GM19397 (cell line): ENCODE measurements at regions not wholly inside any gene's neighbourhood (a gene's known extent, or its start where the extent isn't known, plus 50 kb on each side); places are given as distances from the start of the nearest gene placed in this dataset.

Source experiments
- ATAC-seq: cut with Tn5 transposase; IDR thresholded peaks from one replicate; pipeline ENCODE4 v1.9.1; 2021; ENCODE audit warnings: mild to moderate bottlenecking, moderate library complexity; ENCODE audit not compliant: unreplicated experiment

DNA sequence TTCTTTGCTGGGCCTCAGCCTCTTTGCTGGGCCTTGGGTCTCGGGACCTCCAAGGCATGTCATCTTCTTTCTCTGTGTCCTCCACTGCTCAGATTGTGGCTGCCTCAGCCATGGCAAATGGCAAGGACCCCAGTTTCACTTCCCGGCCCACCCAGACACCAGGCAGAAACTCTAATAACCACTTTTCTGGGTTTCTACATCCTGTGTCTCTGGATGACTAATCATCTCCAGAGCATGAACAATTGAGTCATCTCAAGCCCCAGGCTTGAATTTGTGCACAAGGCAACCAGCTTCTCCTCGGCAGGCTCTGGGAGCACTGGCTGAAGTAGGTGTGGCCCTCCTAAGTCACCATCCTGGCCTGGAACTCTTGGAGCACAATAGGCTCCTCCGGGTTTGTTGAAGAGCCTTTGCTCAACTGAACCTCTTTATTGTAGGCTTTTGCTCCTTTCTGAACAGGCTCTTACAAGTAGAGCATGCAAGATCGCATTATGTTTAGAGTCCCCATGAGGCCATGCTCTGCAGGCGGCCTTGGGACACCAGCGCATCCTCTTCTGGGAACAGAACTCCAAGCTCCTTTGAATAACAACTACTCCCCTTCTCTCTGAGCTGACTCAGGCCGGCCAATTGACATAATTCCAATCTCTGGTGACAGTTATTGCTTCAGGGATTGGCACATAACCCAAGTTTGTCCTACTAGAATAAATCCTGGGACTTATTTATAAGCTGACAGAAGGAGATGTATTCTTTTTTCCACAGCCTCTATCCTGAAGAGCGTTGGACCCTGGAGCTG, 218.1 kb downstream of the WDR11 start:
- ATAC-seq = no peak

GRCh38 chr10:121070275-121071070, 219.3 kb downstream of the WDR11 start:
- no peak for ATAC-seq

GRCh38 chr10:121071901-121072300, 220.7 kb downstream of the WDR11 start:
- no peak for ATAC-seq

GRCh38 chr10:121073728-121074127, 222.6 kb downstream of the WDR11 start:
- no peak for ATAC-seq

DNA sequence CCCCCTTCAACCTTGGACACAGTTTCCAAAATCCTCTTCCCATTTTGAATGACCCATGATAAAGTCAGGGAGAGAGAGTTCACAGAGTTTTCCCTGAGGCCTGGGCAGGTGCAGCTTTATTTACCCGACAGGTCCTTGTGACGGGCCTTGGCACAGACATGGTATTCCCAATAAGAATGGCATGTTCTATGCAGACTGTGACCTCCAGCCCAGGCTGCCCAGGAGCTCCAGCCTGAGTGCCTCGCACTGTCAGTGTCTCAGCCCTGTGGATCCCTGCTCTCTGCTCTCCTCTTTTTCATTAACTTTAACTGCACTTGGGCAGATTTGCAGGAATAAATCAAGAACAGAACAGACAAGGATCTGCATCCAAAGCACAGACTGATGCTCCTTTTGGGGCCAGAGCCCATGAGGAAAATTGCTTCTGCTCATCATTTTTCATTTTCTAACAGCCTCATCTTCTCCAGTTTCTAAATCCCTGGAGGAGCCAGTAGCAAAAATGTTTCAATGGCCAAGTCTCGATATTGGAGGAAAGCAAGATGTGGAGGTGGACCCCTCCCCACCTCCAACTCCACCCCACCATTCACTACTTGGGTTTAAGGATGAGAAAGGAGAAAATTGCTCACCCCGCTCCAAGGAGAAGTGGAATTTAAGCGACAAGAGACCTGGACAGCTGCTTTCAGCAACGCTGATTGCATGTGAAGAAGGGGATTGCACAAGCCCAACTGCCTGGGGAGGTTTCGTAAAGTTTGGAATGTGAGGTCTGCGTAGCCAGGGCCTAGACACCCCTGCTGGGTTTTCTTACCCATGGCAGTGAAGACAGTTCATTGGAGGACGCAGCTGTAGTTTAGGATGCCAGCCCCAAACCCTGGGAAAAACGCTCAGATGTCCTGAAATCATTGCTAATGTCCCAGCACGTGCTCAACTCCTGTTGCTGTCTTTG, 225.9 kb downstream of the WDR11 start:
- ATAC-seq = no peak

DNA sequence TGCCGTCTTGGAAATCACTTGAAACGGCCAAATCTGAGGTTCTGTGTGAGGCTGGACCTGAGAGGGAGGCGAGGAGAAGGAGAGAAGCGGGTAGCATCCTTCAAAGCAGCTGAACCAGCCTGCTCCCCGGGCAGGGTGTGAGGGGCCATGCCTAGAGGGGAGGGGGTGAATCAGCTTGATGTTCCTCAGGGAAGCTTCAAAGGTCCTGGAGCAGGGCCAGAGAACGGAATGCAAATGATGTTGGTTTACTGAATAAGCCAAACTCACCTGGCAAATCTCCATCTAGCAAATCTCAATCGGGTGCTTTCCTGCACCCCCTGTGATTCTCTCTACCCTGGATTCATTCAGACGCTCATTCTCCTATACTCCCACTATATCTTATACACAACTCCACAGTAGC, 226.9 kb downstream of the WDR11 start:
- no peak for ATAC-seq

GRCh38 chr10:121078672-121079102, 227.5 kb downstream of the WDR11 start:
- no peak for ATAC-seq

GRCh38 chr10:121079226-121079625, 228.1 kb downstream of the WDR11 start:
- no peak for ATAC-seq

DNA sequence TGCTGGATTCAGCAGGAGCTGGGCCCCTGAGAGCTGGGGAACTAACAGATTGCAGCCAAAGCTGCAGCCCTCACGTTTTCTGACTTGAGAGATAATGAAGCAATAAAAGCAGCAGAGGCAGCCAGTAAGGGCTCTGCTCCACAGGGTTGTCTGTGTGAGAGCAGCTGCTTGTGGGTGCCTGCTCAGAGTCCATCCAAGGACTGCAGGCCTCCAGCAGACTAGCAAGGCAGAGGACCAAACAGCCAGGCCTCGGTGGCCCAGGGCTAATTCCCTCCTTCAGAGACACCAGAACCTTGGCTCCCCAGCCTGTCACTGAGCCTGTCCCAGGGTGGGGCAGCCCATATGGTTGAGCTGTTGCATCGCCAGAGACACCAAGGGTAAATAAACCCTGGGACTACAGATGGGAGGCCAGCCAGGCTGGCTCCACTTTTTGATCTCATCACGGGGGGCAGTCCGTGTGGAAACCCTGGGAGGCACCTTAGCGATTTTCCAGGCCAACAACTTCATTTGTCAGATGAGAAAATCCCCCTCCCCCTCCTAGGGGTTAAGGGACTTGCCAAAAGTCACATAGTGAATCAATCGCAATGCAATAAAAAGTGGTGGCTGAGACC, 229.2 kb downstream of the WDR11 start:
- no peak for ATAC-seq

- no peak for ATAC-seq
Observed at GRCh38 chr10:121081306-121081705, 230.1 kb downstream of the WDR11 start.

GRCh38 chr10:121082984-121083383, 231.8 kb downstream of the WDR11 start:
- ATAC-seq = no peak

DNA sequence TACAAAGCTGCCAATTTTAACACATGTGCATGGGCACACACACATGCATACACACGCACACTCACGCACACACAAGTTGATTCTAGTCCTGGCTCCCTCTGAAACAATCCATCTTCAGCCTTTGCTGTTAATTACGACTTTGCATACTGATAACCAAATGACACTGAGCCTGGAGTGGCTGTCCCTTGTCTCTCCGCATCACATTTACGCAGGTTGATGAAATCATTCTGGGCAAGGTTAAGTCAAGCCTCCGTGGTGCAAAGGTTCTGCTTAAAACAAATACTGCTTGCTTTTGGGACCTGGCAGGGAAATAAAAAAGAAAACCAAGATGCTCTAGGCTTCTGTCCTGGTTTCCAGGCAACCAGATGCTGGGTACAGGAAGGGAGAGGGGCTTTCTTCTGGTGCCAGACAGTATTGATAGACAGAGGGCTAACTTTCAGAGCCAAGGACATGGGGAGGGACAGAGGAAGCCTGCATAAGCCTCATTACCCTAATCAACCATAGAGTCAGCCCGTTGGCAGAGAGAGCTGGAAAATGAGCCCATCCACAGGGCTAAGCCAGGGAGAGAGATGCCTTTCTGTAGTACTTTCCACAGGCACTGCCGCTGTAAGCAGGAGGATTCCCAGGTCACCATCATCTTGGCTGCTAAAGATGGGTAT, 233.0 kb downstream of the WDR11 start:
- ATAC-seq = no peak

DNA sequence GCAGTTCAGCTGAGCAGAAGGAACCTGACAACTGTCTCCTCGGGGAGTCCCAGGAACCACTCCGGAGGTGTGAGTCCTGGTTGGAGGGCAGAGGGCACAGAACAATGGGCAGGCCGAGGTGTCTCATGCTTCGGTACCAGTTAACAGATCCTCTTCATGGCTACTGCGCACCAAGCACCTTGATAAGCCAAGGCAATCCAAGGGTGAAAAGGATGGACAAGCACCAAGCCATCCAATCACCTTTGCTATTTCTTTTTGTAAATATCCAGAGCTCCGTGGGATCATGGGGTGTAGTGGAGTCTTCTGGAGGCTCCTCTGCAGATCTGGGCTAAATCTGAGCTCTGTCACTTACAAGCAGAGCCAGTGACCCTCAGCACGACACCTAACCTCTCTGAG, 233.5 kb downstream of the WDR11 start:
- ATAC-seq = no peak

GRCh38 chr10:121085367-121085766, 234.2 kb downstream of the WDR11 start:
- ATAC-seq = no peak

DNA sequence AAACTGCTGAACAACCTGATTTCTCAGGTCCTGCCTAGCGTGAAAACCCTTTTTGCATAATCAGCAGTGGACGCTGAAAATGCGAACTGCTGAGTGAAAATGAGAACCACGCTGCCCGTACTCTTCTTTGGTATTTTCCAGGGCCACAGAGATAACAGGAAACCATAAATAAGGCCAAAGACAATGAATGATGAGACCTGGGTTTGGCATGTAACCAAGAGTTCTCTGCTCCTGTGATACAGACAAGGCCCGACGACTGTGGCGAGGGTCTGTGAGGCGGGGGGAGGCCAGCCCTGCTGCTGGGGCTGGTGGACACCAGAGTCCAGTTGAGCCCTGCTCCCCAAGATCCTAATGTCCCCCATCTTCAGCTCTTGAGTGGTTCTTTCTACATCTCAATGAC, 236.0 kb downstream of the WDR11 start:
- ATAC-seq = no peak

GRCh38 chr10:121087688-121088087, 236.5 kb downstream of the WDR11 start:
- ATAC-seq = no peak

DNA sequence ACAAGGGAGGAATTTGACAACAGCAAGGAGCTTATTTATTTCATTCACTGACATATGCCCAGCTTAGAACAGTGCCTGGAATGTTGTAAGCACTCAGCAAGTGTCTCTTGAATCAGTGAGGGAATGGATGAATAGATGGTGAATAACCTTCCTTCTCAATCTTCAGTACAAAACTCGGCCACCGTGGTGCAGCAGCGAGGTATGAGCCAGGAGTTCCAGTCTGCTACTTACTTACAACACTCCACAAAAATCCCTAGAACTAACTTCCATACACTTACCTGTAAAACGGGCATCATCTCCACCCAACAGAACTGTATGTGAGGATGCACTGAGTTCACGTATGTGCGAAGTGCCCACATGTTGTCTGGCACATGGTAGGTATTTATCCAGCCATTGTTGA, 237.4 kb downstream of the WDR11 start:
- no peak for ATAC-seq

- ATAC-seq = no peak
Observed at GRCh38 chr10:121089434-121089833, 238.3 kb downstream of the WDR11 start.

- no peak for ATAC-seq
Observed at GRCh38 chr10:121091961-121092719, 241.0 kb downstream of the WDR11 start.

DNA sequence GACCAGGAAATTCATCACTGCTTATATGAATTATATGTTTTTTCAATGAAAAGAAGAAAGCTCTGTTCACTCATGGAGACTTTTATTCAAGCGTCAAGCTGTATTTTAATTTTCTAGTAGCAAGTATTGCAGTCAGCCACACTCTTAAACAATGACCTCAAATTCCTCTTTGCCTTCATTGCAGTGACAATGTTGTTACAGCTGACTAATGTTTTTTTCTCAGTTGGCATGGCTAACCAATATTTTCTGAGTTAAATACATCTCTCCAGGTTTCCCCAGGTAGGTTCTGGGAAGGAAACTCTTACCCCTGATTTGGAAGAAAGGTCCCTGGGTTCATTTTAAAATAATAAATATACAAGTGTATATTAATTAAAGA, 241.5 kb downstream of the WDR11 start:
- ATAC-seq = no peak
